Activated naive CD4-positive, alpha-beta T cell treated with anti-CD3 and anti-CD28 coated beads, Interleukin-2, amount 50 U/mL, for 72 hours (primary cell): ENCODE measurements at regions not wholly inside any gene's neighbourhood (a gene's known extent, or its start where the extent isn't known, plus 50 kb on each side); places are given as distances from the start of the nearest gene placed in this dataset.
"Not testable (repeated sequence)": the region's sequence is repeated elsewhere in the genome, so short reads cannot be mapped to it uniquely, and the experiment has no call there.

ENCODE experiments used
- ATAC-seq, 2 donors: fragments of 150-1000 bp; cut with Tn5 transposase; 2 replicates each; pipeline ENCODE4 v1.10.0; 2021; ENCODE audit warnings: mild to moderate bottlenecking in 2 of 2, moderate library complexity in 2 of 2
- DNase-seq, 2 donors: peaks; one replicate each; pipeline ENCODE4 v3.0.0; 2021 to 2022; ENCODE audit warnings: low spot score in 2 of 2
- H3K27ac Mint-ChIP-seq, 2 donors: one replicate each; pipeline ENCODE4 v1.8.0; 2022; ENCODE audit warnings: mild to moderate bottlenecking in 2 of 2, mixed read lengths in 2 of 2
- H3K36me3 Mint-ChIP-seq, 2 donors: one replicate each; pipeline ENCODE4 v1.8.0; 2022; ENCODE audit warnings: mixed read lengths in 2 of 2
- H3K9me3 Mint-ChIP-seq, 2 donors: one replicate each; pipeline ENCODE4 v1.8.0; 2022; ENCODE audit warnings: mixed read lengths in 2 of 2

GRCh38 chr1:182251561-182251960 is 140.0 kb downstream of the GLUL start:
- H3K36me3 Mint-ChIP-seq = peaks cover 0 to 7% of the 10 kb centered on the region in 2 donors
- no peak for DNase-seq
- H3K27ac Mint-ChIP-seq = no peak overlapping the region
- no peak for ATAC-seq
- peaks cover 0 to 6% of the 10 kb centered on the region in 2 donors for H3K9me3 Mint-ChIP-seq

- Mint-ChIP-seq H3K9me3 (peaks cover 0 to 10% of the 10 kb centered on the region in 2 donors), H3K36me3 (peaks cover 0 to 13% of the 10 kb centered on the region in 2 donors), H3K27ac (peak overlapping the region; percentile 79 to 99)
- DNase-seq = peak in 1 of 2 donors; percentile 73
- ATAC-seq = peak; percentile 91 to 92
Measured at GRCh38 chr1:182249201-182249676, 142.4 kb downstream of the GLUL start.

GRCh38 chr1:182248721-182249120 is 142.9 kb downstream of the GLUL start:
- DNase-seq (peak in 1 of 2 donors; percentile 72), ATAC-seq (peak; percentile 49 to 73)
- H3K9me3 Mint-ChIP-seq = peaks cover 0 to 10% of the 10 kb centered on the region in 2 donors
- H3K36me3 Mint-ChIP-seq = peaks cover 0 to 13% of the 10 kb centered on the region in 2 donors
- peak overlapping the region; percentile 79 to 99 for H3K27ac Mint-ChIP-seq

- peak in 1 of 2 donors; percentile 11 for ATAC-seq
- Mint-ChIP-seq H3K36me3 (peaks cover 0 to 13% of the 10 kb centered on the region in 2 donors), H3K9me3 (peaks cover 0 to 10% of the 10 kb centered on the region in 2 donors), H3K27ac (peak overlapping the region in 1 of 2 donors; percentile 99)
- not testable (repeated sequence) for DNase-seq
Measured at GRCh38 chr1:182247813-182248212, 143.8 kb downstream of the GLUL start.

- H3K9me3 Mint-ChIP-seq = peaks cover 0 to 10% of the 10 kb centered on the region in 2 donors
- H3K36me3 Mint-ChIP-seq = peaks cover 0 to 13% of the 10 kb centered on the region in 2 donors
- no peak for ATAC-seq
- DNase-seq = no peak
- H3K27ac Mint-ChIP-seq = no peak overlapping the region
Measured at GRCh38 chr1:182246783-182247182, 144.8 kb downstream of the GLUL start.

- H3K36me3 Mint-ChIP-seq = peaks cover 0 to 6% of the 10 kb centered on the region in 2 donors
- H3K27ac Mint-ChIP-seq = no peak overlapping the region
- DNase-seq (no peak), ATAC-seq (no peak)
- H3K9me3 Mint-ChIP-seq = peaks cover 0 to 4% of the 10 kb centered on the region in 2 donors
Measured at GRCh38 chr1:182245040-182245439, 146.6 kb downstream of the GLUL start.

- no peak overlapping the region for H3K27ac Mint-ChIP-seq
- H3K36me3 Mint-ChIP-seq = peaks cover 0 to 6% of the 10 kb centered on the region in 2 donors
- DNase-seq = no peak
- ATAC-seq = no peak
- H3K9me3 Mint-ChIP-seq = peaks cover 0 to 4% of the 10 kb centered on the region in 2 donors
Measured at GRCh38 chr1:182244451-182244850, 147.1 kb downstream of the GLUL start.

GRCh38 chr1:182242641-182243040 is 148.9 kb downstream of the GLUL start:
- ATAC-seq (no peak), DNase-seq (no peak)
- Mint-ChIP-seq H3K9me3 (peaks cover 0 to 4% of the 10 kb centered on the region in 2 donors), H3K36me3 (peaks cover 0 to 6% of the 10 kb centered on the region in 2 donors), H3K27ac (no peak overlapping the region)

- no peak for DNase-seq
- Mint-ChIP-seq H3K36me3 (no peaks in the 10 kb centered on the region), H3K27ac (no peak overlapping the region), H3K9me3 (no peaks in the 10 kb centered on the region)
- peak; percentile 28 to 84 for ATAC-seq
Measured at GRCh38 chr1:182240085-182240484, 151.5 kb downstream of the GLUL start.

GRCh38 chr1:182238421-182238820 is 153.2 kb downstream of the GLUL start:
- H3K27ac Mint-ChIP-seq = no peak overlapping the region
- no peaks in the 10 kb centered on the region for H3K36me3 Mint-ChIP-seq
- DNase-seq (no peak), ATAC-seq (no peak)
- no peaks in the 10 kb centered on the region for H3K9me3 Mint-ChIP-seq

- DNase-seq (no peak), ATAC-seq (no peak)
- no peak overlapping the region for H3K27ac Mint-ChIP-seq
- no peaks in the 10 kb centered on the region for H3K9me3 Mint-ChIP-seq
- no peaks in the 10 kb centered on the region for H3K36me3 Mint-ChIP-seq
Measured at GRCh38 chr1:182237329-182237728, 154.3 kb downstream of the GLUL start.

- Mint-ChIP-seq H3K36me3 (no peaks in the 10 kb centered on the region), H3K27ac (no peak overlapping the region), H3K9me3 (no peaks in the 10 kb centered on the region)
- DNase-seq (no peak), ATAC-seq (no peak)
Measured at GRCh38 chr1:182236651-182237077, 154.9 kb downstream of the GLUL start.

GRCh38 chr1:182235952-182236650 is 155.5 kb downstream of the GLUL start:
- H3K9me3 Mint-ChIP-seq = no peaks in the 10 kb centered on the region
- no peak for DNase-seq
- no peak for ATAC-seq

GRCh38 chr1:182235604-182235951 is 156.0 kb downstream of the GLUL start:
- DNase-seq = no peak
- no peak for ATAC-seq
- no peak overlapping the region for H3K27ac Mint-ChIP-seq
- no peaks in the 10 kb centered on the region for H3K9me3 Mint-ChIP-seq
- H3K36me3 Mint-ChIP-seq = no peaks in the 10 kb centered on the region

More at GRCh38 chr1:182235952-182236650, 155.5 kb downstream of the GLUL start:
- Mint-ChIP-seq H3K27ac (no peak overlapping the region), H3K36me3 (no peaks in the 10 kb centered on the region)

- H3K9me3 Mint-ChIP-seq = no peaks in the 10 kb centered on the region
- no peak overlapping the region for H3K27ac Mint-ChIP-seq
- no peaks in the 10 kb centered on the region for H3K36me3 Mint-ChIP-seq
- peak in 1 of 2 donors; percentile 46 for ATAC-seq
- no peak for DNase-seq
Measured at GRCh38 chr1:182229921-182230491, 161.6 kb downstream of the GLUL start.

GRCh38 chr1:182229451-182229850 is 162.1 kb downstream of the GLUL start:
- H3K27ac Mint-ChIP-seq = no peak overlapping the region
- ATAC-seq = no peak
- no peaks in the 10 kb centered on the region for H3K36me3 Mint-ChIP-seq
- no peak for DNase-seq
- H3K9me3 Mint-ChIP-seq = no peaks in the 10 kb centered on the region

- no peaks in the 10 kb centered on the region for H3K36me3 Mint-ChIP-seq
- no peak for DNase-seq
- no peak overlapping the region for H3K27ac Mint-ChIP-seq
- no peak for ATAC-seq
- H3K9me3 Mint-ChIP-seq = peaks cover 0 to 4% of the 10 kb centered on the region in 2 donors
Measured at GRCh38 chr1:182227864-182228547, 163.6 kb downstream of the GLUL start.
